CD14-positive monocyte (primary cell): ENCODE measurements at regions not wholly inside any gene's neighbourhood (a gene's known extent, or its start where the extent isn't known, plus 50 kb on each side); places are given as distances from the start of the nearest gene placed in this dataset.

Source experiments
- DNase-seq, 3 donors: peaks; one replicate each; pipeline ENCODE4 v3.0.0-alpha.2; 2011 to 2022
- H2AFZ ChIP-seq: 2 replicates; pipeline ENCODE4 v1.6.0; 2012; ENCODE audit warnings: mild to moderate bottlenecking, low read depth, low read length, inconsistent platforms; ENCODE audit not compliant: insufficient read depth, poor library complexity, severe bottlenecking
- H3K27ac ChIP-seq, 2 donors: 1 replicate in 1 of 2; 2 replicates in 1 of 2; pipeline ENCODE4 v1.5.1; 2012 to 2013; ENCODE audit warnings: low read length in 2 of 2, control low read depth in 1 of 2, inconsistent platforms in 1 of 2, low read depth in 1 of 2, mild to moderate bottlenecking in 1 of 2
- H3K27me3 ChIP-seq, 2 donors: one replicate each; pipeline versions ENCODE4 v1.6.0 to v1.6.1; 2011 to 2013; ENCODE audit warnings: low read length in 2 of 2; ENCODE audit not compliant: control insufficient read depth in 2 of 2, insufficient read depth in 2 of 2
- H3K36me3 ChIP-seq, 2 donors: replicated peaks in 1 of 2; 1 replicate in 1 of 2; 2 replicates in 1 of 2; pipeline versions ENCODE4 v1.5.1 to v1.6.1; 2012 to 2013; ENCODE audit warnings: low read length in 2 of 2, control low read depth in 1 of 2, inconsistent platforms in 1 of 2, mild to moderate bottlenecking in 1 of 2; ENCODE audit not compliant: insufficient read depth in 2 of 2, control insufficient read depth in 1 of 2
- H3K4me1 ChIP-seq, 2 donors: 1 replicate in 1 of 2; 2 replicates in 1 of 2; pipeline versions ENCODE4 v1.5.1 to v1.6.1; 2012 to 2013; ENCODE audit warnings: low read length in 2 of 2, control low read depth in 1 of 2, inconsistent platforms in 1 of 2, mild to moderate bottlenecking in 1 of 2, moderate library complexity in 1 of 2; ENCODE audit not compliant: insufficient read depth in 2 of 2, control insufficient read depth in 1 of 2
- H3K4me2 ChIP-seq: replicated peaks from 2 replicates; pipeline ENCODE3; 2012; ENCODE audit warnings: low read length, moderate library complexity, mild to moderate bottlenecking; ENCODE audit not compliant: poor library complexity, severe bottlenecking; ENCODE audit errors: extremely low read depth
- H3K4me3 ChIP-seq, 3 experiments: fragments of 200-600 bp in 1 of 3; sonication (generic) in 1 of 3; replicated peaks in 1 of 3; 1 replicate in 2 of 3; 2 replicates in 1 of 3; pipeline ENCODE4 v1.5.1; 2011 to 2013; ENCODE audit warnings: low read length in 3 of 3, mild to moderate bottlenecking in 3 of 3, control low read depth in 2 of 3, low read depth in 2 of 3, inconsistent platforms in 1 of 3, moderate library complexity in 1 of 3
- H3K79me2 ChIP-seq: 2 replicates; pipeline ENCODE4 v1.6.0; 2012; ENCODE audit warnings: mild to moderate bottlenecking, control low read depth, inconsistent platforms, low read length, moderate library complexity; ENCODE audit not compliant: insufficient read depth
- H3K9ac ChIP-seq: 2 replicates; pipeline ENCODE4 v1.6.0; 2017; ENCODE audit warnings: low read length, mild to moderate bottlenecking; ENCODE audit not compliant: insufficient read depth, poor library complexity, severe bottlenecking
- H3K9me3 ChIP-seq, 2 donors: replicated peaks in 1 of 2; 1 replicate in 1 of 2; 2 replicates in 1 of 2; pipeline versions ENCODE4 v1.5.1 to v1.6.1; 2012 to 2013; ENCODE audit warnings: low read length in 2 of 2, control low read depth in 1 of 2; ENCODE audit not compliant: control insufficient read depth in 1 of 2, insufficient read depth in 1 of 2
- H4K20me1 ChIP-seq: 2 replicates; pipeline ENCODE4 v1.6.0; 2012; ENCODE audit warnings: mild to moderate bottlenecking, low read length, control low read depth, moderate library complexity; ENCODE audit not compliant: insufficient read depth
- H3K27ac Mint-ChIP-seq, 7 donors: one replicate each; pipeline ENCODE4 v1.8.0; 2020; ENCODE audit warnings: mild to moderate bottlenecking in 7 of 7, mixed read lengths in 7 of 7, moderate library complexity in 6 of 7, inconsistent platforms in 2 of 7
- H3K27me3 Mint-ChIP-seq, 3 donors: one replicate each; pipeline ENCODE4 v1.8.0; 2021 to 2022; ENCODE audit warnings: low read depth in 3 of 3, mild to moderate bottlenecking in 3 of 3, mixed read lengths in 3 of 3, moderate library complexity in 3 of 3, inconsistent platforms in 1 of 3
- H3K36me3 Mint-ChIP-seq, 2 donors: one replicate each; pipeline ENCODE4 v1.8.0; 2020; ENCODE audit warnings: mixed read lengths in 2 of 2, inconsistent platforms in 1 of 2, mild to moderate bottlenecking in 1 of 2
- H3K4me1 Mint-ChIP-seq: one replicate; pipeline ENCODE4 v1.8.0; 2020; ENCODE audit warnings: mild to moderate bottlenecking, mixed read lengths
- H3K4me3 Mint-ChIP-seq, 2 donors: one replicate each; pipeline ENCODE4 v1.8.0; 2020; ENCODE audit warnings: mild to moderate bottlenecking in 2 of 2, mixed read lengths in 2 of 2, moderate library complexity in 1 of 2
- H3K9me3 Mint-ChIP-seq, 7 donors: one replicate each; pipeline ENCODE4 v1.8.0; 2020 to 2022; ENCODE audit warnings: mixed read lengths in 7 of 7, mild to moderate bottlenecking in 6 of 7, moderate library complexity in 6 of 7, inconsistent platforms in 2 of 7
- WGBS: methylation state at CpG from one replicate; pipeline ENCODE4 v1.1.5; 2013; ENCODE audit warnings: missing lambda C conversion rate; ENCODE audit not compliant: insufficient coverage; 5-methylcytosine and 5-hydroxymethylcytosine counted together
- intact Hi-C, 2 donors: fragments of 100-400 bp; cut with micrococcal nuclease; formaldehyde crosslinking; loops; one replicate each; pipeline versions ENCODE4 v1.15.0 to v1.15.1; 2023
- TF ChIP-seq, protein P1 (sequence below): fragments of 200-600 bp; IDR thresholded peaks from one replicate; pipeline ENCODE4 v1.8.0; 2022; ENCODE audit warnings: antibody characterized with exemption, mild to moderate bottlenecking

- H3K4me3 Mint-ChIP-seq, result no peak overlapping the region
- 80% methylated on average over 1 of the region's 2 CpGs for WGBS
- DNase-seq, result no peak
These were observed 984.2 kb downstream of the SQOR start for GRCh38 chr15:46618984-46619383.

GRCh38 chr15:46620392-46621013, 985.7 kb downstream of the SQOR start:
- no peaks in the 10 kb centered on the region for H3K4me1 ChIP-seq
- H2AFZ ChIP-seq, result no peak overlapping the region
- no peaks in the 10 kb centered on the region for H4K20me1 ChIP-seq
- peaks cover 3 to 14% (median 6%) of the 10 kb centered on the region in 7 donors for H3K9me3 Mint-ChIP-seq
- no peaks in the 10 kb centered on the region for H3K36me3 Mint-ChIP-seq
- no peak overlapping the region for H3K9ac ChIP-seq
- no peak for DNase-seq
- TF ChIP-seq, protein P1, sequence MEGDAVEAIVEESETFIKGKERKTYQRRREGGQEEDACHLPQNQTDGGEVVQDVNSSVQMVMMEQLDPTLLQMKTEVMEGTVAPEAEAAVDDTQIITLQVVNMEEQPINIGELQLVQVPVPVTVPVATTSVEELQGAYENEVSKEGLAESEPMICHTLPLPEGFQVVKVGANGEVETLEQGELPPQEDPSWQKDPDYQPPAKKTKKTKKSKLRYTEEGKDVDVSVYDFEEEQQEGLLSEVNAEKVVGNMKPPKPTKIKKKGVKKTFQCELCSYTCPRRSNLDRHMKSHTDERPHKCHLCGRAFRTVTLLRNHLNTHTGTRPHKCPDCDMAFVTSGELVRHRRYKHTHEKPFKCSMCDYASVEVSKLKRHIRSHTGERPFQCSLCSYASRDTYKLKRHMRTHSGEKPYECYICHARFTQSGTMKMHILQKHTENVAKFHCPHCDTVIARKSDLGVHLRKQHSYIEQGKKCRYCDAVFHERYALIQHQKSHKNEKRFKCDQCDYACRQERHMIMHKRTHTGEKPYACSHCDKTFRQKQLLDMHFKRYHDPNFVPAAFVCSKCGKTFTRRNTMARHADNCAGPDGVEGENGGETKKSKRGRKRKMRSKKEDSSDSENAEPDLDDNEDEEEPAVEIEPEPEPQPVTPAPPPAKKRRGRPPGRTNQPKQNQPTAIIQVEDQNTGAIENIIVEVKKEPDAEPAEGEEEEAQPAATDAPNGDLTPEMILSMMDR, result no peak
- H3K4me3 ChIP-seq, result no peak overlapping the region
- peaks cover 9 to 30% of the 10 kb centered on the region in 2 donors for H3K9me3 ChIP-seq
- H3K4me1 Mint-ChIP-seq, result no peaks in the 10 kb centered on the region
- no peaks in the 10 kb centered on the region for H3K36me3 ChIP-seq
- no peaks in the 10 kb centered on the region for H3K27me3 ChIP-seq
- H3K79me2 ChIP-seq, result no peaks in the 10 kb centered on the region
- no peak overlapping the region for H3K4me3 Mint-ChIP-seq
- intact Hi-C loops, result no loop called here
- no peak overlapping the region for H3K27ac ChIP-seq
- no peak overlapping the region for H3K27ac Mint-ChIP-seq
- no peak overlapping the region for H3K4me2 ChIP-seq
- no peaks in the 10 kb centered on the region for H3K27me3 Mint-ChIP-seq

More at GRCh38 chr15:46618984-46619383, 984.2 kb downstream of the SQOR start:
- Mint-ChIP-seq H3K36me3 (no peaks in the 10 kb centered on the region), H3K27me3 (no peaks in the 10 kb centered on the region), H3K9me3 (peaks cover 5 to 19% (median 9%) of the 10 kb centered on the region in 7 donors), H3K27ac (no peak overlapping the region), H3K4me1 (no peaks in the 10 kb centered on the region)
- H3K4me2 ChIP-seq, result no peak overlapping the region
- no peak overlapping the region for H3K27ac ChIP-seq
- H3K36me3 ChIP-seq, result no peaks in the 10 kb centered on the region
- peaks cover 9 to 32% of the 10 kb centered on the region in 2 donors for H3K9me3 ChIP-seq
- H3K4me3 ChIP-seq, result no peak overlapping the region
- no peaks in the 10 kb centered on the region for H4K20me1 ChIP-seq
- H3K79me2 ChIP-seq, result no peaks in the 10 kb centered on the region
- intact Hi-C loops, result no loop called here
- no peak overlapping the region for H2AFZ ChIP-seq
- TF ChIP-seq, protein P1, result no peak
- no peaks in the 10 kb centered on the region for H3K27me3 ChIP-seq
- no peak overlapping the region for H3K9ac ChIP-seq
- H3K4me1 ChIP-seq, result no peaks in the 10 kb centered on the region
